ENCODE measurements at regions not wholly inside any gene's neighbourhood (a gene's known extent, or its start where the extent isn't known, plus 50 kb on each side); places are given as distances from the start of the nearest gene placed in this dataset.

GRCh38 chr5:114981111-114981510 lies 188.6 kb downstream of the TRIM36 start:
- H4K20me1 ChIP-seq (ENCODE audit: insufficient read depth) = no peaks in the 10 kb centered on the region
- no peak for TF ChIP-seq EZH2 (IDR thresholded peaks at IDR 0.05; ENCODE audit: insufficient read depth, poor library complexity, severe bottlenecking)
- no peak for TF ChIP-seq EZH2phosphoT487 (IDR thresholded peaks at IDR 0.05; ENCODE audit: insufficient read depth, low read depth)
- no peaks in the 10 kb centered on the region for H3F3A ChIP-seq (ENCODE audit: insufficient read depth)
- no peaks in the 10 kb centered on the region for H3K79me2 ChIP-seq (ENCODE audit: insufficient read depth)
- H2AFZ ChIP-seq = no peak overlapping the region
- in situ Hi-C loops (cut with MboI) = no loop called here
- H3K9ac ChIP-seq = no peak overlapping the region
- H3K9me2 ChIP-seq (ENCODE audit: insufficient read depth) = no peaks in the 10 kb centered on the region
- 3 to 6% methylated on average over 3 of the region's 3 CpGs for WGBS, 2 experiments (ENCODE audit: low coverage in 1 of 2, low lambda C conversion rate in 2 of 2, missing lambda C conversion rate in 2 of 2)
- H3K4me2 ChIP-seq (ENCODE audit: unreplicated experiment) = no peak overlapping the region
- H3K4me1 ChIP-seq (ENCODE audit: insufficient read depth) = no peaks in the 10 kb centered on the region
- DNase-seq = no peak
- no peaks in the 10 kb centered on the region for H3K9me3 ChIP-seq (ENCODE audit: low read depth)
- no peaks in the 10 kb centered on the region for H3K27me3 ChIP-seq (replicated peaks; ENCODE audit: insufficient read depth)
- H3K4me3 ChIP-seq = no peak overlapping the region
- no peaks in the 10 kb centered on the region for H3K36me3 ChIP-seq (ENCODE audit: low read depth)
- H3K27ac ChIP-seq = no peak overlapping the region

- H3K79me2 ChIP-seq (ENCODE audit: insufficient read depth) = no peaks in the 10 kb centered on the region
- TF ChIP-seq EZH2 (IDR thresholded peaks at IDR 0.05; ENCODE audit: insufficient read depth, poor library complexity, severe bottlenecking) (no peak), EZH2phosphoT487 (IDR thresholded peaks at IDR 0.05; ENCODE audit: insufficient read depth, low read depth) (no peak)
- no peak for DNase-seq
- no peaks in the 10 kb centered on the region for H3K36me3 ChIP-seq (ENCODE audit: low read depth)
- in situ Hi-C loops (cut with MboI) = no loop called here
- no peak overlapping the region for H3K4me3 ChIP-seq
- no peaks in the 10 kb centered on the region for H3K4me1 ChIP-seq (ENCODE audit: insufficient read depth)
- WGBS, 2 experiments (ENCODE audit: low coverage in 1 of 2, low lambda C conversion rate in 2 of 2, missing lambda C conversion rate in 2 of 2) = 27 to 33% methylated on average over 4 of the region's 4 CpGs
- H3K9ac ChIP-seq = no peak overlapping the region
- H3K27ac ChIP-seq = no peak overlapping the region
- no peaks in the 10 kb centered on the region for H3K9me2 ChIP-seq (ENCODE audit: insufficient read depth)
- H3K27me3 ChIP-seq (replicated peaks; ENCODE audit: insufficient read depth) = no peaks in the 10 kb centered on the region
- H3K4me2 ChIP-seq (ENCODE audit: unreplicated experiment) = no peak overlapping the region
- no peaks in the 10 kb centered on the region for H3F3A ChIP-seq (ENCODE audit: insufficient read depth)
- H4K20me1 ChIP-seq (ENCODE audit: insufficient read depth) = no peaks in the 10 kb centered on the region
- no peaks in the 10 kb centered on the region for H3K9me3 ChIP-seq (ENCODE audit: low read depth)
- H2AFZ ChIP-seq = no peak overlapping the region
These were observed 191.6 kb downstream of the TRIM36 start for GRCh38 chr5:114977979-114978573.

- Histone ChIP-seq H3K4me3 (no peak overlapping the region), H3K9me3 (ENCODE audit: low read depth) (no peaks in the 10 kb centered on the region), H3K79me2 (ENCODE audit: insufficient read depth) (no peaks in the 10 kb centered on the region), H3K4me2 (ENCODE audit: unreplicated experiment) (no peak overlapping the region), H3K27ac (no peak overlapping the region), H3K9ac (no peak overlapping the region), H2AFZ (no peak overlapping the region), H3K36me3 (ENCODE audit: low read depth) (no peaks in the 10 kb centered on the region), H4K20me1 (ENCODE audit: insufficient read depth) (no peaks in the 10 kb centered on the region), H3F3A (ENCODE audit: insufficient read depth) (no peaks in the 10 kb centered on the region), H3K9me2 (ENCODE audit: insufficient read depth) (no peaks in the 10 kb centered on the region), H3K4me1 (ENCODE audit: insufficient read depth) (no peaks in the 10 kb centered on the region), H3K27me3 (replicated peaks; ENCODE audit: insufficient read depth) (no peaks in the 10 kb centered on the region)
- in situ Hi-C loops (cut with MboI) = no loop called here
- no peak for DNase-seq
- WGBS, 2 experiments (ENCODE audit: low coverage in 1 of 2, low lambda C conversion rate in 2 of 2, missing lambda C conversion rate in 2 of 2) = 4 to 16% methylated on average over 1 of the region's 1 CpG
- TF ChIP-seq EZH2phosphoT487 (IDR thresholded peaks at IDR 0.05; ENCODE audit: insufficient read depth, low read depth) (no peak), EZH2 (IDR thresholded peaks at IDR 0.05; ENCODE audit: insufficient read depth, poor library complexity, severe bottlenecking) (no peak)
These were observed 200.2 kb downstream of the TRIM36 start for GRCh38 chr5:114969482-114969881.

- Histone ChIP-seq H3K9me2 (ENCODE audit: insufficient read depth) (no peaks in the 10 kb centered on the region), H3K79me2 (ENCODE audit: insufficient read depth) (no peaks in the 10 kb centered on the region), H2AFZ (no peak overlapping the region), H3K36me3 (ENCODE audit: low read depth) (no peaks in the 10 kb centered on the region), H3K27me3 (replicated peaks; ENCODE audit: insufficient read depth) (no peaks in the 10 kb centered on the region), H3K4me1 (ENCODE audit: insufficient read depth) (no peaks in the 10 kb centered on the region), H4K20me1 (ENCODE audit: insufficient read depth) (no peaks in the 10 kb centered on the region), H3F3A (ENCODE audit: insufficient read depth) (no peaks in the 10 kb centered on the region), H3K9ac (no peak overlapping the region), H3K27ac (no peak overlapping the region), H3K4me3 (no peak overlapping the region), H3K9me3 (ENCODE audit: low read depth) (no peaks in the 10 kb centered on the region), H3K4me2 (ENCODE audit: unreplicated experiment) (no peak overlapping the region)
- in situ Hi-C loops (cut with MboI) = no loop called here
- TF ChIP-seq EZH2 (IDR thresholded peaks at IDR 0.05; ENCODE audit: insufficient read depth, poor library complexity, severe bottlenecking) (no peak), EZH2phosphoT487 (IDR thresholded peaks at IDR 0.05; ENCODE audit: insufficient read depth, low read depth) (no peak)
- peak; percentile 3 for DNase-seq
- WGBS, 2 experiments (ENCODE audit: low coverage in 1 of 2, low lambda C conversion rate in 2 of 2, missing lambda C conversion rate in 2 of 2) = 9 to 30% methylated on average over 7 of the region's 7 CpGs
These were observed 212.3 kb downstream of the TRIM36 start for GRCh38 chr5:114957384-114957783.

GRCh38 chr5:114953565-114953964 lies 216.1 kb downstream of the TRIM36 start:
- 9 to 12% methylated on average over 2 of the region's 2 CpGs for WGBS, 2 experiments (ENCODE audit: low coverage in 1 of 2, low lambda C conversion rate in 2 of 2, missing lambda C conversion rate in 2 of 2)
- Histone ChIP-seq H4K20me1 (ENCODE audit: insufficient read depth) (no peaks in the 10 kb centered on the region), H3K27ac (no peak overlapping the region), H3K27me3 (replicated peaks; ENCODE audit: insufficient read depth) (no peaks in the 10 kb centered on the region), H2AFZ (no peak overlapping the region), H3K4me2 (ENCODE audit: unreplicated experiment) (no peak overlapping the region), H3K9me3 (ENCODE audit: low read depth) (no peaks in the 10 kb centered on the region), H3K4me3 (no peak overlapping the region), H3K9me2 (ENCODE audit: insufficient read depth) (no peaks in the 10 kb centered on the region), H3K4me1 (ENCODE audit: insufficient read depth) (no peaks in the 10 kb centered on the region), H3K79me2 (ENCODE audit: insufficient read depth) (no peaks in the 10 kb centered on the region), H3F3A (ENCODE audit: insufficient read depth) (no peaks in the 10 kb centered on the region), H3K36me3 (ENCODE audit: low read depth) (no peaks in the 10 kb centered on the region), H3K9ac (no peak overlapping the region)
- in situ Hi-C loops (cut with MboI) = no loop called here
- no peak for DNase-seq
- no peak for TF ChIP-seq EZH2phosphoT487 (IDR thresholded peaks at IDR 0.05; ENCODE audit: insufficient read depth, low read depth)
- no peak for TF ChIP-seq EZH2 (IDR thresholded peaks at IDR 0.05; ENCODE audit: insufficient read depth, poor library complexity, severe bottlenecking)

Data from GM23248 (cell line).